LHCN-M2 (cell line): ENCODE measurements at regions not wholly inside any gene's neighbourhood (a gene's known extent, or its start where the extent isn't known, plus 50 kb on each side); places are given as distances from the start of the nearest gene placed in this dataset.
"Not testable (repeated sequence)": the region's sequence is repeated elsewhere in the genome, so short reads cannot be mapped to it uniquely, and the experiment has no call there.

Experiments
- DNase-seq: peaks from one replicate; pipeline ENCODE4 v3.0.0-alpha.2; 2012; ENCODE audit warnings: low read depth

DNA sequence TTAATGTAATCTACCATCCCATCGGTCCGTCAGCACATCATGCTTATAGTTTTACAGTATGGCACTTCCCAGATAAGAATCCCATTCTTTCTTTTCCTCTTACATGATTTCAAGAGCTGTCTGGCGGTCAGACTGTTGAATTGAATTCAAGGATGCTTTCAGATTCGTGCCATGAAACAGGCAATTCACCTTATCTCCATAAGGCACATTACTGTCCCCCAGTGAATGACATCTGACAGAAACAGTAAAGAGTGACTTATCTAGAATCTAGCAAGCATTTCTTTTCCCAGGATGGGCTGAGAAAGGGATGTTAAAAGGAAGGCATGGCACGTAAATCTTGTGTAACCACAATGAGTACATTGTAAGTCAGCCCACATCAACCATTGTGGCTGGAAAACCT lies 61.1 kb upstream of the SEM1 start:
- no peak for DNase-seq

DNA sequence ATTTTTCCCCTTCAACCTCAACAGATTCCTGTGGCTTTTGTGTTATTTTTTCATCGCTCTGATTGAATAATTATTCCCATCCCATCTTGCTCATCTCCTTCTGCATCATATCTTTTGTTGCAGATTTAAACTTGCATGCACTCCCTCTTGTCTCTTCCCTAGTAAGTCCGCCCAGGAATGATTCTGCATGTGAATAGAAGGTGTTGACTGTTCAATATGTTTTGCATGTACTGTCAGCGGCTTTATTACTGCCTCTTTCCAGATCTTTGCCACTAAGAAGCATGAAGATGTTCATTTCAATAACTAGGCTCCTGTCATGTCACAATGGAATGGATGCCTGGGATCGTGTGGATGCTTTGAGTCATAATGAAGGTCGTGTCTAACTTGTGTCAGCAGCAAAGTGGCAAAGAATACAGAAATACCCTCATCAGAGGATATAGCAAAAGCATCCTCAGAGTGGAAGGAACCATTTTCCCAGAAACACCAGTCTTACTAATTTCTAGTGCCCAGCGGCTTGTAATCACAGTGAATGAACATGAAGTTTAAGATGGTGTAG lies 62.6 kb upstream of the SEM1 start:
- no peak for DNase-seq

DNA sequence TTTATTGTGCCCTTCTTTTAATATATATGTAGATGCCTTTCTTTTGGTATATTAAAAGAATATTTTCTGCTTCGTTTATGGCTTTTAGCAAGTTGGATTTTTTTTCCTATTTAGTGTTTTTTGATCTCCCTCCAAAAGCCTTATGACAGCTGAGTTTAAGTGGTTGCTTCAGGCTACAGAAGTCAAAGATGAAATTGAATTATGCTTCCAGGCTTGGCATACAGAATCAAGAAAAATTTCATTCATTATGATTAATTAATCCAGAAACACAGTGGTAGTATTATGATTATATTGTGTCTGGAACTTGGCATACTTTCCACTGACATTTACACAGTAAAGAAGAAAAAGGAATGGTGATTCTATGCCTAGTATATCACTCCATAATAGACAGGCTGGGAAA lies 63.8 kb upstream of the SEM1 start:
- DNase-seq = no peak

DNA sequence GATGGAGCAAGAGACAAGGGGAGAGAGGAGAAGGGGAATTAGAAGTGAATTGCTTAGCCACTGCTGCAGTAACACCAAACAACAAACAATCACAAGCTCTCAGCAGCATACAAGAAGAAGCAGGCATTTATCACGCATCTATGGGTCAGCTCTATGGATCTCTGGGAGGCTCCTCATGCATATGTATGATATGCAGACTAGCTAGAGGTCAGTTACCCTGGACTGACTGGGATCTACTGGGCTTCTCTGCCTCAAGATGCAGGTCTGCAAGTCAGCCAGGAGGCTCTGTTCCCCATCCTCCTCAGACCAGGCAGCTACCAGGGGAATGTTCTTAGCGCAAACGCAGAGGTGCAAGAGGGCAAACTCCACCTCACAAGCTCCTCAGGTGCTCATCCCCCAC lies 64.7 kb upstream of the SEM1 start:
- DNase-seq = no peak

DNA sequence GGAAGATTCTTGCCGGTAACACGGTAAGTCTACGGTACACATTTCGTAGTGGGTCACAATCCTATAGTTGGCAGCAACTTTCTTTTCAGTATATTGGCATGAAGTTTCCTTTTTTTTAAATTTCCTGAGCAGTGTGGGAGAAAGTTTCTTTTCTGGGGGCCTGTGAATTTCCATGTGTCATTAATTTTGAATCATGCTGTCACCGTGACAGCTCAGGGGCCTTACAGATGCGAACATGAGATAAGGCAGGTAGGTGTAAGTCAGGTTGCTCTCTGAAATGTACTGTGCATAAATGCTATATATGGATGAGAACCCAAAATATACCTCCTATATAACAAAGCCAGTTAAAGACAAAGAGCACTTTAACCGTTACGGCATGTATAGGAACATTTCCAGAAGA lies 65.4 kb upstream of the SEM1 start:
- DNase-seq = no peak

DNA sequence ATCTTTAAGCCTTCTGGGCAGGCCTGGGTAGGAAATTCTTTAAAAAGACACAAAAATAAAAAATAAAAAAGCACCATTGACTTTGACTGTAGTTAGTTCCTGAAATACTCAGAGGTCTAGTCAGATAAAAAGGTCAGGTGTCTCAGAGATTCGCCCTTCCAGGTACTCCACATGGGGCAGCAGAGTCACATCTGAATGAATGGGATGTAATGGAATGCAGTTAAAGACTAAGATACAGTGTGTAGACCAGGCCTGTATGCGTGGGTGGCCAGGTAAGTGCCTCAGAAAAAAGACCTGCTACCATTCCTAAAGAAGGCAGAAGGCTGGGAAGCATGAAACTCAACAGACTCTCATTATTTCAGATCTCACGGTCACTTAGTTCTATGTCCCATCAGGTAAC lies 68.6 kb upstream of the SEM1 start:
- DNase-seq = no peak

DNA sequence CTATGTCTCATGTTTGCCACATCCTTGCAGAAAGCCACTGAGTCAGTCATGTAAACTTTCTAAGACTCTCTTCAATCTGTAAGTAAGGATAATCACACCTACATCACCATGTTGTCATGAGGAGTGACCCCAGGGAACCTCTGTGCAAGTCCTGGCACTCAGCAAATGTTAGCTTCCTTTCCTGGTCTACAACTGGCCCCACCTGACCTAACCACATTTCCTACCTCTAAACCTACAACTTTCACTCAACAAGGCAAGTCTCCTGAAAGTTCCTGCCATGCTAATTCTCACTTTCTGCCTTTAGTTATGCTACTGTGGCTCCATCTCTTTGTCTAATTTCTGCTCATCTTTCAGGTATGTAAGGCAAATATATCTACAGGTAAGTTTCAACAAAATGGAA lies 72.3 kb upstream of the SEM1 start:
- DNase-seq = no peak

DNA sequence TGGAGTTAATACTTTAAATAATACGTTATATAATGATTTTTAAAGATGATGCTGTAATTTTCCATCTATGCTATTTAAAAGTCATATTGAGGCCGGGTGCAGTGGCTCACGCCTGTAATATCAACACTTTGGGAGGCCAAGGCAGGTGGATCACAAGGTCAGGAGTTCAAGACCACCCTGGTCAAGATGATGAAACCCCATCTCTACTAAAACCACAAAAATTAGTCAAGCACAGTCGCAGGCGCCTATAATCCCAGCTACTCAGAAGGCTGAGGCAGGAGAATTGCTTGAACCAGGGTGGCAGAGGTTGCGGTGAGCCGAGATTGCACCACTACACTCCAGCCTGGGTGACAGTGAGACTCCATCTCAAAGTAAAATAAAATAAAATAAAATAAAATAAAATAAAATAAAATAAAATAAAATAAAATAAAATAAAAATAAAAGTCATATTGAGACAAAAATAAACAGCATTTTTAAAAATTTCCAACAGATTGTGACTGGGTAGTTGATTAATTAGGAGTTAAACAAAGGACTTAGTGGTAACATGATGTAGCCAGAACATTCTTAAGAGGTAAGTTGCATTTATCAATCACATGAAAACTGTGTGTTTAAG lies 73.1 kb upstream of the SEM1 start:
- DNase-seq = not testable (repeated sequence)

DNA sequence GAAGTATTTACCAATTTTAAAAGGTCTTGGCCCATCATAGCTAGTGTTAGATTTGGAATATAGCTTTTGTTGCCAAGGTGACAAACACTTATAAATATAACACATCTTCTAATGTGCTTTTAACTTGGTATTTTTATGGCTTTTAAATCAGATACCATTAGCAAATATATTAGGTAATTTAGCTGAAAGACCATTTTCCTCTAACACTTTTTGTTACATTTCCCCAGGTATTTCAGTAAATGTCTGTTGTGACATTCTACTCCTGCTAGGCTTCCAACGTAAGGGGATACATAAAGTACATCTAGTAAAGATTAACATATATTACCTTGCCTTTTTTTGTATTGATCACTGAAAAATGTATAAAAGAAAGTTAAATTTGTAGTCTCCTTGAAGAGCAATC lies 75.0 kb upstream of the SEM1 start:
- no peak for DNase-seq

DNA sequence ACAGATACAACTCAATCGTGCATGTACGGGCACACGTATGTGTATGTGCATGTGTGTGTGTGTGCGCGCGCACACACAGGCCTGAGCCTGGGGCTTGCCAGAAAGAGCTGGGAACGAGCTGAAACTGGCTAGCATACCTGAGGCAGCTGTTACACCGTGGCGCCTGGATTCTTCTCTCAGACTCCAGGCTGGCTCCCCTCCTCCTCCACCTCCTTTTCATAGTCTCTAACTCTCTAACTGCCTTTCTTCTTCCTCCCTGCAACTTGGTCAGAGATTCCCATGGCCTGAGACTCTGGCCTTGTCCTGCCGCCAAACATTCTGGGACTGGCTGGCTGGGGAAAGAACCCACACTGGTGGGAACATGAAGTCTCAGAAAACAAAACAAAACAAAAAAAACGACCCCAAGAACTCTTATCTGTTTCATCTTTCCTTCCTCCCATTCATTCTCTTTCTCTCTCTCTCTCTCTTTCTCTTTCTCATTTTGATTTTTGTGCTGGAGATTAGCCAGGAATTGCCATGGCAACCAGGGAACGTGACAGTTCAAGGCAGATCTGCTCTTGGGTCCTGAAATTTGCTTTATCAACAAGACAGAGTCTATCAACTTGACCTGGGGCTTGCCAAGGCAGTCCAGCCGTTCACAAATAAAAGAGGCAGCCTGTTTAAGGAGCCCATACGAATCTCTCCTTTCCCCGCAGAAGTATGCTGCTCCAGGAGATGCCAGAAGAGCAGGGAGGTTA lies 76.8 kb upstream of the SEM1 start:
- no peak for DNase-seq

DNA sequence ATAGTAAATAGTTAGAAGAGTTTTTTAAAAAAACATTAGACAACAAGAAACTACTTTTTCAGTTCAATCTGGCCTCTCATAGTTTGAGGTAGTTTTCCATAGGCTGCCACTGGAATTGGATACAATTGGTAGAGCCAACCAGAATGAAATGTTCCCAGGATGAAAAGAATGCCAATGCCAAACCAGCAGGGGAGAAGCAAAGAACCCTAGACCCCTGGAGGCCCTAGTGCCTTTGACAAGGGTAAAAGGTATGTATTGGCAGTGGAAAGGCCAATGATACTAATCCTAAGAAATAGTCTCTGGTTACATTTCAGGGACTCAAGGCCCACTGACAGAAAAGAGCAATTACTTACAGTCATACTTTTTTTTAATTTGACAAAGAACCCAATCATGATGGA lies 77.4 kb upstream of the SEM1 start:
- DNase-seq = no peak

DNA sequence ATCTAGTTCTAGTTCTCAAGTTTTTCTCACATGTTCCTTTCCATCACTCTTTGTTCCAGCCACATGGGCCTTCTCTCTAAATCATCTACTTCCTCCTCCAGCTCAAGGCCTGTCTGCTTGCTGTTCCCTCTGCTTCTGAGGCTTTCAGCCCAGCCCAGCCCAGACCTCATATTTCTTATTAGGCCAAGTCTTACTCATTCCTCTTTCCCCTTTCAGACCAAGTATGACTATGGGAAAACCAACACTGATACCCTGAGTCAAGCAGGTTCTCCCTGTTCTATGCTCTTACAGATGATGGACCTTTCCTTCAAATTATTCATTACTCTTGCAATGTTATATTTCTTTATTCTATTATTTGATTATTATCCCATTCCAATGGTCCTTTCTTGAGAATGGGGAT lies 80.3 kb upstream of the SEM1 start:
- DNase-seq = no peak

DNA sequence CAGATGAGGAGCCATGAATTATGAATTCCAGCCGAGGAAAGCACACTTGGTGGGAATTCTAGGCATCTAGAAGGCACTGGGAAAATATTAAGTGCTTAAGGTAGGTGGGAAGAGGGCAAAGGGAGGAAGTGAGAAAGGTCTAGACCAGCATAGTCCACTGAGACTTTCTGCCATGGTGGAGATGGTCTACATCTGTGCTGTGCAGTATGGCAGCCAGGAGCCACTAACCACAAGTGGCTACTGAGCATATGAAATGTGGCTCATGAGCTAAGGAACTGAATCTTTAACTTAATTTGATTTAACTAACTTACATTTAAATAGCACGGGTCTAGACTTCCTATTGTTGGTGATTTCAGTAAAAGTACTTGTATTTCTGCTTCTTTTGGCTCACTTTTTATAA lies 82.5 kb upstream of the SEM1 start:
- no peak for DNase-seq

DNA sequence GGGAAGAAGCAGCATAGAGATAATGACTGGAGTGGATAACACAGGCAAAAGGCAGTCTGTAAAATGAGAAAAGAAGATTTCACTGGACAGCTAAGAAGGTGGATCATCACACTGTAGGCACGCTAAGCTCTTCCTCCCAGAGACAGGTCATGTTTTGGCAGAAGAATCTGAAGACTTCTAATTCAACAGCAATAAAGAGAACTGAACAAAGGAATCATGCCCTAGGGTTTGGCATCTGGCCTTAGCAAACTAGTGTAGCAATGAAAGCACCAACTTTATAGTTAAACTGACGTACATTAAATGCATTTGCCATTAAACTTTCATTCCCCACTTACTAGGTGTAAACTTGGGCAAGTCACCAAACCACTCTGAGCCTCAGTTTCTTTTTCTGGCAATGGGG lies 84.4 kb upstream of the SEM1 start:
- DNase-seq = no peak

DNA sequence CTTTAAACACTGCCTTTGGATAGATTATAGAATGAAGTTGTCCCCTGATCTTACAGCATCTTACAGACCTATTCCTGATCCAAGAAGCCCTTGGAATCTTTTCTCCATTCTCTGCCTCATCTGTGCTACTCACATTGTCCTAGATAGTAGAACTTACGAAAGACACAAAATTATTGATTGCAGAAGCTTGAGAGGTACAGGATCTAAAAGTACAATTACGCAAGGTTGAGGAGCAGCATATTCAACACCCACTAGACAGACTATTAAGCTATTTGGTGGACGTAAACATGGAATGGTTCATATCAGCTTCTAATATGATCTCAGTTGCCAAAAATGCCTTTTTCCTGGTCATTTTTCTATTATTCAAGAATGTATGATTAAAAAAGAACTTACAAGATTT lies 90.5 kb upstream of the SEM1 start:
- DNase-seq = no peak

DNA sequence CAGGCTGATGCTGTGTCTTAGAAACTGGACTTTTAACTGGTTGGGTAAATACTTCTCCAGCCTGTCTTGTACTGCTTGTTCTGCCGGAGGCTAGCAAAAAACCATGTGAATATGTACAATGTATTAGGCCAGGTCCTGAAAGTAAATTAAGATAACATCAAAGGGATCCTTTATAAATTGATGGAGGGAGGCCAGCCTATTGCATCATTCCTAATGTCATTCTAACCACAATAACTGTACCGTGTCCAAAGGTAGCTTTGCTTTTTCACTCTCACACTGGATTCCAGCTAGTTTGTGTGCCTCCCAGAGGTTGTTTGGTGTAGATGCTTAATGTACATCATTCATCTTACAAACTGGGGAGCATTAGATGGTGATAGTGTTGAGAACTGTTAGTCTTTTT lies 91.2 kb upstream of the SEM1 start:
- DNase-seq = no peak

DNA sequence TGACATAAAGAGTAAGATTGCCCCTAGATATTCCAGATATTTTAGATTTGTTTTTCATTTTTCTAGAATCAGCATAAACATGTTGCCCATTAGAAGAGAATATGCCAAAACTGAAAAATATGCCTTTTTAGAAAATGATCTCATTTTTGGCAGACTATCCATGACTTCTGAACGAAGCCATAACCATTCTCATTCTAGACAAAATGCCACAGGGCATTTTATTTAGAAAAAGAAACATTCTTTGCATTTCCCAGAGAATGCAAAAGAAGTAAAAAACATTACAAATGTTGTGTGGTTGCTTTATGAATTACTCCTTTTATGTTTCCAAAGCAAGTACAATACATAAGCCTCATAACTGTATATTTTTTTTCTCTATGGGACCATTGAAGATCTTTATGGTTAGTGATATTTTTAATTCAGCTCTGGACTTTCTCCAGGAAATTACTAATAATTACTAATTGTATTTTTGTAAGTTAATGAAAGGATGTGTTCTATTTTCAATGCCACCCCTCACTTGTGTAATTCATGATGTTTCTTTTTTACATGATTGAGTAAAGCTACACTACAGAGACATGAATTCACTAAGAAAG lies 109.6 kb upstream of the SEM1 start:
- no peak for DNase-seq

DNA sequence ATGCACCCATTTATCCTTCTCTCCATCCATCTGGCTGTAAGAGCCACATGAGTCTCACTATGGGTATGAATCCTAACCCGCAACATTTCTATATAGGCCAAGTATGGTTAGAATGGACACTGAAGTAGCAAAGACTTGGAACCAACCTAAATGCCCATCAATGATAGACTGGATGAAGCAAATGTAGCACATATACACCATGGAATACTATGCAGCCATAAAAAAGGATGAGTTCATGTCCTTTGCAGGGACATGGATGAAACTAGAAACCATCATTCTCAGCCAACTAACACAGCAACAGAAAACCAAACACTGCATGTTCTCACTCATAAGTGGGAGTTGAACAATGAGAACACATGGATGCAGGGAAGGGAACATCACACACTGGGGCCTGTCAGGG lies 111.5 kb upstream of the SEM1 start:
- DNase-seq = not testable (repeated sequence)

DNA sequence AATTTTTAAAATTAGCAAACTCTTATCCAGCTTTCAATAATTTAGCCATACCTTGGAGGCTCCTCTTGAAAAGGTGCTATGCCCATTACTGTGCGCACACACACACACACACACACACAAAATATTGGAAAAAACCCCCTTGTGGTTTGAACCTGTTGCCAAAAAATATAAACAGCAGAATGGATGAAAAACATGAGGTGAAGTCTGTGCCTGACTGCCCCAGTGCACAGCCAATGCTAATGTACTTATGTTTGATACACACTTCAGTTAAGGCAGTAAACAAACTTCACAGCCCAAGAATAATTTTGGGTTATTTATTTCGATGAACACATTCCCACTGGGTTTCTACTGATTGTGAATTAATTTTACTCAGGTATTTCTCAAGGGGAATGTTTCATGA lies 113.2 kb upstream of the SEM1 start:
- no peak for DNase-seq

DNA sequence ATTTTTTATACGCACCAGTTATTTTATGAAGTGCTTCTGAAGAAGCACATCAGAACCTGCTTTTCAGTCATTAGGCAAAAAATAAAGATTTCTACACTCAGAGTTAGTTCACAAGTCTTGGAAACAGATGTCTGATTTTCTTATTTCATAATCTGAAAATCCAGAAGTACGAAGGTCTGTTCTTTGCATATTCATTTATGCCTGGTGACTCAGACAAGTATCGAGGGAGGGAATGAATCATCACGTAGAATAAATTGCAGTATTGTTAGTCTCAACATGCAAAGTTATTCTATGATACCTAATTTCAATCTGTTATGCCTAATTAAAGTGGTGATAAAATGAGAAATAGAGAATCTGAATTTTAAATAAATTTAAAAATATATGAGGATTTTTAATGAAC lies 113.6 kb upstream of the SEM1 start:
- DNase-seq = peak; percentile 75

DNA sequence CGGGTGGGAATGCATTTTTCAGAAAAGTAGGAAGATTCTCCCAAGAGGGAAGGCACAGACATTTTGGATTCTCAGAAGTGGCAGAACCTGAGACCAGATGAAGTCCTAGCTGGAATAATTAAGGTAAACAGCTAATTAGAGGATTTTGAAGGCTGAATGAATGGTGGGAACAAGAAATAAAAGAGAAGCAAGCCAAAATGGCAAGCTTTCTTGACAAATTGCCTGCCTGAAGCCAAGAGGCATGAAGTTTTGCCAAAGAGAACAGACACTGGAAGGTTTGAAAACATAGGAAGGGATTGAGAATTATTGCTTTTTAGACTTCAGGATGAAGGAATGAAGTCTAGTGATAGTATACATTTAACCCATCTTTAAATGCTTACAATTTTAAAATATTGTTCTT lies 115.0 kb upstream of the SEM1 start:
- DNase-seq = no peak

DNA sequence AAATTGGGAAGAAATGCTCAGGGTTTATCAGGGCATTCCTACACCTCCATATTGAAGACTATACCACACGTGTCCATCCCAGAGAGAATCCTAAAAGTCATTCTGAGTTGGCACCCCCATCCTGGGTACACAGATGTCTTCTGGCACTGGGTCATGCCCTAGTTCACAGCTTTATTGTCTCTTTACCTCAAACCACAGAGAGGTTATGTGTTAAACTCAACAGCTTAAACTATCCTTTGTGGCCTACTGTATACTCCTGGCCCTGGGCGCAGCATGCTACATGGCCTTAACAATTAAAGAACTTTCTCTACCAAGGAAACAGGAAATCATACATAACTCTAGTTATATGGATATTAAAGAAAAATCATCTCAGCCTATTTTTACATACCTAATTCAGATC lies 115.6 kb upstream of the SEM1 start:
- DNase-seq = no peak

DNA sequence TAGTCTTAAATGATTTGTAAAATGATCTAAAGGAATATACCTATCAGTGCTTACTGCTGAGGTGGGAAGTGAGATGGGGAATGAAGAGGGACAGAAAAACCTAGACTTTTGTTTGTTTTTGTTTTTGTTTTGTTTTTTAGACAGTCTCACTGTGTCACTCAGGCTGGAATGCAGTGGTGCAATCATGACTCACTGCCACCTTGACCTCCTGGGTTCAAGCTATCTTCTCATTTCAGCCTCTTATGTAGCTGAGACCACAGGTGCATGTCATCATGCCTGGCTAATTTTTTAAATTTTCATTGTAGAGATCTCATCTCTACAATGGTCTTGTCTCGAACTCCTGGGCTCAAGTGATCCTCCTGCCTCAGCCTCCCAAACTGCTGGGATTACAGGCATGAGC lies 116.4 kb upstream of the SEM1 start:
- DNase-seq = peak; percentile 25
